ENCODE measurements at regions not wholly inside any gene's neighbourhood (a gene's known extent, or its start where the extent isn't known, plus 50 kb on each side); places are given as distances from the start of the nearest gene placed in this dataset.

- no peak for DNase-seq (ENCODE audit: low read depth)
Measured at GRCh38 chr2:56707650-56708049, 523.9 kb downstream of the CCDC85A start.

DNA sequence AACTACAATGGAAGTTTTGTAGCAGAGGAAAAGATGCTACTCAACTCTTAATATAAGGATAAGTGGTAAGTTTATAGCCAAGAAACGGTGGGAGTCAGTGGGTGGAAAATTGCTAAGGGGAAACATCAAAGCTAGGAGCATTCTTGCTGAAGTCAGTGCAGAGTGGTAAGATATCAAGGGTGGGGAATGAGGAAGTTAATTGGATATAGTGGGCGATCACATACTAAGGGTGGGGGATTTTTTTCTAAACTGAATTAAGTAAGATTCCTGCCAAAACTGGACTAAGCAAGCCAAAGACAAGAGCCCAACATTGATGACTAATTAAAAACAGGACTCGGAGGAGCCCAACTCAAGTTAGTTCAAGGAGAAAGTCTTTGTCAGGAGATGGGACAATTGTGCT lies 525.4 kb downstream of the CCDC85A start:
- DNase-seq (ENCODE audit: low read depth): no peak

GRCh38 chr2:56713161-56713676 lies 529.4 kb downstream of the CCDC85A start:
- peak; percentile 92 for DNase-seq (ENCODE audit: low read depth)

DNA sequence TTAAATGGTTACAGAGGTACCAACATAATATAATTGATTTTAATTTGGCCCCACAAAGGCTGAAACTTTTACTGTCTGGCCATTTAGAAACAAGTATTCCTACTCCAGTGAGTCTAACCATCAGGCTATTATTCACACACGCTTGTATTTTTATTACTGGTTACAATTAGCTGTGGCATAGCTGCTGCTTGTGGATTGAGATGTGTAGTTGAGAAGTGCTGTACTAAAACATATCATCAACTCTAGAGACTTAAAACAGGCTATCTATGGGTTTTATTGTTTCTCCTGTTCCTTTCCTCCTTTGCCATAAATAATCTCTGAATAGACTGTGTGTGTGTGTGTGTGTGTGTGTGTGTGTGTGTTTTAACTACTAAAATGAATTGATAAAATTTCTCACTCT lies 530.2 kb downstream of the CCDC85A start:
- DNase-seq (ENCODE audit: low read depth): peak; percentile 35

DNA sequence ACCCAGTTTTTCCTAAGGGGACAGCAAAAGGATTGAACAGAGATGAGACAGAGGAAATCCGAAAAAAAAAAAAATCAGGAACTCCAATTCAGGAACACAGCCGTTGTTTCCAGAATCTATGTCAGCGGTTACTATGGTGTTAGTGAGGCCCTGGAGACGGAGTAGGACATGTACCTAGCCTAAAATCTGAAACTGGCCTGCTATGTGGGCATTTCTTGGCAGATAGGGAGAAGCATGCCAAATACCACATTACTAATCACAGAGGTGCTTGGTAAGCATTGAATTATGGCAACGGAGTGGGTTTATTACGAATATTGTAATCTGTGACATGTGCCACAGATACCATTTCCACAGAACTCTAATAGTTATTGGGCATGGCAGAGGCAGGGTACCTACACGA lies 530.6 kb downstream of the CCDC85A start:
- DNase-seq (ENCODE audit: low read depth): peak; percentile 26

DNA sequence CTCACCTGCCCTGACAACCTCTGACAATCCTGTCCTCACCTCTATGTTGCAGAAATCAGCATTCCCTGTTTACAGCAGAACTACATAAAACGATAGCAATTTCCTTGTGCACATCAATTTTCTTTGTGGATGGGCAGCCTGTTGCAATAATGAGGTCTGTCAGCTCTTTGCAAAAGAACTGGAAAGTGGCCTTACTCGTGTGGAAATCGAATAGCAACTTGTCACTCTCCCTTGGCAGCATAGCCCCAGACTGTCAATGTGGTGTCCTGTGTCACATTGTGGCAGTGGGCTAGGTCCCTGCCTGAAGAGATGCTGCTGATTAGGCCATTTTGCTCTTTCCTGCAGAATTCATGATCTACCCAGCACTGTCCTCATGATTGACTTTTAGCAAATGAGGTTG lies 531.9 kb downstream of the CCDC85A start:
- DNase-seq (ENCODE audit: low read depth): no peak

DNA sequence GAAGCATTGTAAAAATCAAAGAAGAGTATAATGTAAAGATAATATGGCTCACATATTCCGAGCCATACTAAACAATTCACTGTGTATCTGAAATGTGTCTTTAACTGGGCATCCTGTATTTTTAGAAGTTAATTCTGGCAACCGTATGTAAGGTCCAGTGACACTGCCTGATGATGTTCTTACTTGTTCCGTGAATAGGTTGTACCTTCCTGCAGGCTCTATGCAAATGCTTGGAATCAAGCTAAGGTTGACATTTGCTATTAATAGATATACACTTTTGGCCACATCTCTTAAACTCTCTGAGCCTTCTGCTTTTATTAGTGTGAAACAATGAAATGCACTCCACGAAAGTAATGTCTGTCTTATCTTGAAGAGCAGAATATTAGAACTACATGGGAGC lies 534.6 kb downstream of the CCDC85A start:
- no peak for DNase-seq (ENCODE audit: low read depth)

DNA sequence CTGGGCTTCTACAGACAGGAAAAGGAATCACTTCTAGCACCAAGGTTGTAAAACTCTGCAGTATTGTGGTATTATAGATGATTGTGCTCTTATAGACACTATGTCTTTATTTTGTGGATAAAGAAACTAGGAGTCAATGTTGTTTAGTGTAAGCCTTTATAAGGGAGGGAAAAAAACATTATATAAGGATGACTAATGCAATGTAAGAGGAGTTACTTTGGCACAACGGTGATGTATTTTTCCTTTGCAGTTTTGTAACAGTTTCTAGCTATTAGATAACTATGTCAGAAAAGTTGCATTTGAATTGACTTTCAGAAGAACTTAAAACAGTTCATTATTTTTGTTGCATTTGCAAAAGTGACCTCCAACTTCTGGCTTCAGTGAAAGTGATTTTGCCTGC lies 545.4 kb downstream of the CCDC85A start:
- peak; percentile 40 for DNase-seq (ENCODE audit: low read depth)

GRCh38 chr2:56732946-56733345 lies 549.2 kb downstream of the CCDC85A start:
- no peak for DNase-seq (ENCODE audit: low read depth)

DNA sequence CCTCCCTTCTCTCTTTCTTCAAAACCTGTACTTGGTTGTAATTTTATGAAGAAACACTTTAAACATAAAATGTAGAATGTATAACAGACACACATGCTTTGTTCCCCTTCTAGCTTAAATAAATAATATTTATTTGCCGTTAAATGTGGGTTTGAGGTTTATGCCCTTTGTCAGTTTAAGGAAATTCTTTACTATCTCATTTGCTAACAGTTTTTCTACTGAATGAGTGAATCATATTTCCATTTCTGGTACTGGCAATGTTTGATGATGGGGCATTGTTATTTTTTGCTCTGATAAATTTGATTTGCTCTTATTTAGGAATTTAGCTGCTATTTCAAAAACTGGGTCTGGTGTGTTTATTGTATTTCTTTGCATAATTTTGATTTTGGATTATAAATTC lies 555.6 kb downstream of the CCDC85A start:
- DNase-seq (ENCODE audit: low read depth): peak; percentile 51

- DNase-seq (ENCODE audit: low read depth): peak; percentile 96
Measured at GRCh38 chr2:56741601-56742102, 557.9 kb downstream of the CCDC85A start.

GRCh38 chr2:56743807-56744206 lies 560.0 kb downstream of the CCDC85A start:
- no peak for DNase-seq (ENCODE audit: low read depth)

GRCh38 chr2:56749152-56749752 lies 565.5 kb downstream of the CCDC85A start:
- DNase-seq (ENCODE audit: low read depth): peak; percentile 48

DNA sequence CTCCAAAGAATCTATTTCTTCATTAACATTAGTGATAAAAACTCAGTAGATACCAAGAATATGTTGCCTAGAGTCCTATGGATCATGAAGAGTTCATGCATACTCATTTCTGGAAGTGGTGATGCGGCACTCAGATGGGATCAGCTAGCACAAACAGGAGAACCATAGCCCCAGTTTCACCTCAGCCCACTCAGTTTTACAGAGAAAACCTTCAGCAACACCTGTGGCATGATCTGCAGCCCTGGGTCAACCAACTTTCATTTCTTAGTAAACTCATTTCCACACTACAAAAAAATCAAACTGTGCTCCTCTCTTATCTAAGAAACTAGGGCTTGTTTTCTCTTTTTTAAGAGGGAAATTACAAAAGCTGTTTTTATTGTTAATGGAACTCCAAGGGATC lies 569.4 kb downstream of the CCDC85A start:
- no peak for DNase-seq (ENCODE audit: low read depth)

- DNase-seq (ENCODE audit: low read depth): no peak
Measured at GRCh38 chr2:56754066-56754615, 570.4 kb downstream of the CCDC85A start.

GRCh38 chr2:56754627-56755026 lies 570.8 kb downstream of the CCDC85A start:
- no peak for DNase-seq (ENCODE audit: low read depth)

DNA sequence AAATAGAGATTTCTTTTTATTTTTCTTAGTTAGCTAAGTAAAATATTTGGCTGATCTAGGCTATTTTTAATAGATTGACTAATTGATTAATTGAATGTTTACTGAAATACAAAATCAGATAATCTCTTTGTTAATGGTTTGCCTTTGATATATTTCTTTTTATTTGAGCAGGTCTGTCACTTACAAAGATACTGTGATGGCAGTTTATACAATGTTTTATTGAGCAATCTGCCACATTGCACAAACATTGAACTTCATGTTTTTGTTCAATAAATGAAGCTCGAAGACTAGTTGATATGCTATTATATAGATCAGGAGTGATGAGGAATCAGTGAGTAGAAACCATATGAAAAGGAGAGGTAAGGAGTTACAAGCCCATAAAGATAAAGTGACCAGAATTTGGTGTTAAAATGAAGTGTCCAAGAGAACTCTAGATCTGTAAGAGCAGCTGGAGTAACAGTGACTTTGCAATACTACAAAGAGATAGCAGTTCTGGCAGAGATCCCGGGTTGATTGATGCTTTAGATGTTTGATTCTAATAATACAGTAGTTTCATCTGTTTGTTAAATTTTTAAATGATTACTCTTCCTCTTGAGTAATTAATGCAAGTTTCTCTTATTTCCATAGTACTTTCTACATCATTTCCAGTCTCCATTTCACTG lies 574.2 kb downstream of the CCDC85A start:
- DNase-seq (ENCODE audit: low read depth): peak; percentile 15

DNA sequence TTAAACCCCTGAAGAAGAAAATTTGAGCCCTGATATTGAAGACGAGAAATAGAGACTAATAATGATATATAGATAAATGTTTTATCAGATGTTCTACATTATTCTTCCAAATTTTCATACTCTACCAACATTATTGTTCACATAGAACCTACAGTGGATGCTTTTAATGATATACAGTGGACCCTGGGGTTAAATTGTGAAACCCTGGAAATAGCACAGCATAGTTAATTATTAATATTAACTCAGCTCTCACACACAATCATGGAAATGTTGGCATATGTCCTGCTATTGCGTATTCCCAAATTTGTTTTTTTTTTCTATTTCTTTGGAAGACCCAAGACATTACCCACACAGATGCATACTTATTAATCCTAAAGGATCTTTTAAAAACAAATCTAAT lies 579.9 kb downstream of the CCDC85A start:
- DNase-seq (ENCODE audit: low read depth): no peak

DNA sequence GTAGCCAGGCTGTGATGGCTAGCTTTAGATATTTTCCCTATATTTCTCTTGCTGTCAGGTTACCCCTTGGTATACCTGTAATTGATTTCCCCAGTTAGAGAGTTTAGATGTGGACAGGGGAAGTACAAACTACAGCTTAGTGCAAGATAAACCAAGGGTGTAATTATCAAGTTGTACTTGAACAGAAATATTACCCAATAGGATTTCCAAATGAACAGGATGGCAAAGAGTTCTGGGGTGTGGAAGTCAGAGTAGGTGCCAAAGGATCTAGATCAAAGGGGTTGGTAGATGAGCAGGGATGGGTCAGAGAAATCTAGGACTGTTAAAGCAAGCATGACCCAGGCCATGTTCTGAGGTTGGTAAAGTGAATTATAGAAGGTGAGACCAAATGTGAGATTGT lies 585.2 kb downstream of the CCDC85A start:
- DNase-seq (ENCODE audit: low read depth): no peak

DNA sequence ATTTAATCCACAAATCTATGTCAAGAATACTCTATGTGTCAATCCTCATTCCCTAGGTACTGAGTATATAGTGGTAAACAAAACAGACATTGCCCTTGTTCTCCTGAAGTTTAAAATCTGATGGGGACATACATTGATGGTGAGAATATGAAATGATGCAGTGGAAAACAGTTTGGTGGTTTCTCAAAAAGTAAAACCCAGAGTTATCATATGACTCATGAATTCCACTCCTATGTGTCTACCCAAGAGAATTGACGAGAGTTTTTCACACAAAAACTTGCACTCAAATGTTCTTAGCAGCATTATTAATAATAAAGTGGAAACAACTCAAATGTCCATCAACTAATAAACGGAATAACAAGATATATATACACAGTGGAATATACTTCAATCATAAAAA lies 586.7 kb downstream of the CCDC85A start:
- DNase-seq (ENCODE audit: low read depth): peak; percentile 75

DNA sequence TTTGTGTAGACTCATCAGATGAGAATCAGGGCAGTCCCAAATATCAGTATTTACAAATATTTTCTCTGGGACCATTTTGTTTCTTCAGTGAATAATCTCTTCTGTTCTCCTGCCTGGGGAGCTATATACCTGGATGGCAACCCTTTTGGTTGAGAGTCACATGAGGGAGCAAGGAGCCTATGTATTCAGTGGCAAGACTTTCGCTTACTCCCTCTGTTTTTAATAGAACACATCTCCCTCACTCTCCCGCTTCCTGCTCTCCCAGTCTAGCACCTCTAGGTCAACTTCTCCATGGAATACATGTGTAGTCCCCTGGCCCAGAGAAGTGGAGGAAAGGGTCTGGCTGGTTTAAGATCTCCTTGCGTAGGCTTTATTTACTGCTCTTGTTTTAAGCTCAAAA lies 600.3 kb downstream of the CCDC85A start:
- DNase-seq (ENCODE audit: low read depth): no peak

- DNase-seq (ENCODE audit: low read depth): no peak
Measured at GRCh38 chr2:56801214-56801613, 617.4 kb downstream of the CCDC85A start.

GRCh38 chr2:56801770-56802169 lies 618.0 kb downstream of the CCDC85A start:
- peak; percentile 86 for DNase-seq (ENCODE audit: low read depth)

Measured in EH (cell line).